Calu3 (cell line): ENCODE measurements at regions not wholly inside any gene's neighbourhood (a gene's known extent, or its start where the extent isn't known, plus 50 kb on each side); places are given as distances from the start of the nearest gene placed in this dataset.

Experiments
- BruUV-seq: library from RNA; stranded (reverse); fragments of 400-500 nt; replicated peaks from 2 replicates; lab custom pipeline; 2021; lab: Mats Ljungman, UMichigan
- CTCF ChIA-PET: fragments of 300-600 bp; sonication (Branson Sonifier 250); formaldehyde crosslinking; loops from one replicate; lab custom pipeline; 2022; ENCODE audit warnings: antibody characterized with exemption; lab: Charles Lee
- DNase-seq: peaks from one replicate; pipeline ENCODE4 v3.0.0; 2022
- H3K27ac Mint-ChIP-seq: one replicate; pipeline ENCODE4 v1.8.0; 2022; ENCODE audit warnings: mixed read lengths; ENCODE audit not compliant: unreplicated experiment
- H3K27me3 Mint-ChIP-seq: one replicate; pipeline ENCODE4 v1.8.0; 2022; ENCODE audit warnings: mixed read lengths; ENCODE audit not compliant: unreplicated experiment
- H3K36me3 Mint-ChIP-seq: one replicate; pipeline ENCODE4 v1.8.0; 2022; ENCODE audit warnings: mild to moderate bottlenecking, moderate library complexity, mixed read lengths; ENCODE audit not compliant: insufficient read depth, unreplicated experiment
- H3K4me1 Mint-ChIP-seq: one replicate; pipeline ENCODE4 v1.8.0; 2022; ENCODE audit warnings: mild to moderate bottlenecking, low read depth, mixed read lengths; ENCODE audit not compliant: unreplicated experiment
- H3K4me3 Mint-ChIP-seq: one replicate; pipeline ENCODE4 v1.8.0; 2022; ENCODE audit warnings: mild to moderate bottlenecking, low read depth, moderate library complexity, mixed read lengths; ENCODE audit not compliant: unreplicated experiment
- H3K9me3 Mint-ChIP-seq: one replicate; pipeline ENCODE4 v1.8.0; 2022; ENCODE audit warnings: low read depth, mixed read lengths; ENCODE audit not compliant: unreplicated experiment
- intact Hi-C: fragments of 100-400 bp; cut with micrococcal nuclease; formaldehyde crosslinking; loops from one replicate; pipeline ENCODE4 v1.10.0; 2022; ENCODE audit not compliant: unreplicated experiment
- TF ChIP-seq, protein P1 (sequence below): fragments of 200-600 bp; IDR thresholded peaks from one replicate; pipeline ENCODE4 v1.8.0; 2022; ENCODE audit warnings: antibody characterized with exemption; ENCODE audit not compliant: unreplicated experiment

DNA sequence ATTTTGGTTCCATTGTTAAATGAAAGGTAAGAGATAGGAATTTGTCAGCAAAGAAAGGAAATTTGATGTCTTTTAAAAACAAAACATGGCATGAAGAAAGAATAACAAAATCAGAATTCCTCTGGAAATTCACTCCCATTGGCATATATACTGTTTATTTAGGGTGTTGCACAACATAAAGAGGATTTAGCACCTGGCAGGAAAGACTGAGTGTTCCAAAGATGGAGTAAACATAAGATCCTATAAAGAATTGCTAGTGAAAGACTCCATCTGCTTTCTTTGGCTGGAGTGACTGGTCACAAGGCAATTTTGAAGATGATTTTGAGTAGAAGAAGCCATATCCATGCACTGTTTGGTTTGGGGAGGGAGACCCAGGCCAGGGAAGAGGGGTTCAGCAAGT lies 62.4 kb downstream of the CD24 start:
- BruUV-seq: no TSS peak
- TF ChIP-seq, protein P1, sequence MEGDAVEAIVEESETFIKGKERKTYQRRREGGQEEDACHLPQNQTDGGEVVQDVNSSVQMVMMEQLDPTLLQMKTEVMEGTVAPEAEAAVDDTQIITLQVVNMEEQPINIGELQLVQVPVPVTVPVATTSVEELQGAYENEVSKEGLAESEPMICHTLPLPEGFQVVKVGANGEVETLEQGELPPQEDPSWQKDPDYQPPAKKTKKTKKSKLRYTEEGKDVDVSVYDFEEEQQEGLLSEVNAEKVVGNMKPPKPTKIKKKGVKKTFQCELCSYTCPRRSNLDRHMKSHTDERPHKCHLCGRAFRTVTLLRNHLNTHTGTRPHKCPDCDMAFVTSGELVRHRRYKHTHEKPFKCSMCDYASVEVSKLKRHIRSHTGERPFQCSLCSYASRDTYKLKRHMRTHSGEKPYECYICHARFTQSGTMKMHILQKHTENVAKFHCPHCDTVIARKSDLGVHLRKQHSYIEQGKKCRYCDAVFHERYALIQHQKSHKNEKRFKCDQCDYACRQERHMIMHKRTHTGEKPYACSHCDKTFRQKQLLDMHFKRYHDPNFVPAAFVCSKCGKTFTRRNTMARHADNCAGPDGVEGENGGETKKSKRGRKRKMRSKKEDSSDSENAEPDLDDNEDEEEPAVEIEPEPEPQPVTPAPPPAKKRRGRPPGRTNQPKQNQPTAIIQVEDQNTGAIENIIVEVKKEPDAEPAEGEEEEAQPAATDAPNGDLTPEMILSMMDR: no peak
- Mint-ChIP-seq H3K27me3 (no peaks in the 10 kb centered on the region), H3K9me3 (no peaks in the 10 kb centered on the region), H3K36me3 (no peaks in the 10 kb centered on the region), H3K4me3 (no peak overlapping the region), H3K4me1 (peaks cover 35% of the 10 kb centered on the region), H3K27ac (no peak overlapping the region)
- CTCF ChIA-PET: no interaction called here
- DNase-seq: no peak
- intact Hi-C loops: loop anchor here (5.0 kb wide), 1 partner anchor 40 kb away; no protein-coding TSS in a partner anchor

DNA sequence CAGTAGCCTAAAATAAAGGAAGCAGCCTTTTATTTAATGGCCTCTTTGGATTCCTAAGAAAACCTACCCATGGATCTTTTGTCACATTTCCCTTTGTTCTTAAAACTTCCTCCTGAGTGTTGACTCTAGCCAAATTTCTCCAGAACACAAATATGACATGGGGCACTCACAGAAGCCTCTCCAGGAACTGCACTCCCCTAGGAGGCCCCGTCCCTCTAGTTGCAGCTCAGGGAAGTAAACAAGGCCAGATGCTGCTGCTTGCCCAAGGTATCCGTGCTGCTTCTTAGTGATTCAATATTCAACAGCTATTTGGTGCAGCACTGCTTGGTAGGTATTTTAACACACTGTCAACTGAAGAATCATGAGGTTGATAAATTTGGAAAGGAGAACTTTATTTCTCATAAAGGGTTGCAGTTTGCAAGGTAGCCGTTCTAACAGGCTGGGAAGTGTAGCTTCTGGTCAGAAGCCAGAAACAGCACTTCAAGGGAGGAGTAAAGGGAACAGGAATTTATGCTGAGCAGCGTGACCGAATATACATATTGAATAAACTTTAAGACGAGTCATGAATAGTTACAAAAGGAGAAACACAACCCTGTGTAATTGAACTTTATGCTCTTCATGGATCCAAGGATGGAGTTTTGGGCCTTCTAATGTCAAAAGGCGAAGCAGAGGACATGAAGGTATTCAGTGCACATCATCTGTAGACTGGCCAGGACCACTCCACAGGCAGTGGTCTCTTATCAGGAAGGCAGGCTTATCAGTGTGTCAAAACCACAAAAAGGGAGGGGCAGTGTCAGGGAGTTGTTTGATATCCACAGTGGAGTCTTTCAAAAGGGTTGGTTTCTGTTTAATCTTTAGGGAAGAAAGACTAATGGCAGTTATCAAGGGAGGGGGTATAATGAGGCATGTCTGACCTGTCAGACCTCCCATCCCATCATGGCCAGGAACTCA lies 63.3 kb downstream of the CD24 start:
- no peaks in the 10 kb centered on the region for H3K36me3 Mint-ChIP-seq
- TF ChIP-seq, protein P1: no peak
- H3K4me3 Mint-ChIP-seq: peak overlapping the region; percentile 34
- no peaks in the 10 kb centered on the region for H3K9me3 Mint-ChIP-seq
- CTCF ChIA-PET: interaction anchor here (0.6 kb wide), 2 partner anchors 11 to 292 kb away, joined by 5 to 19 read pairs; no protein-coding TSS in a partner anchor
- BruUV-seq: no TSS peak
- peaks cover 35% of the 10 kb centered on the region for H3K4me1 Mint-ChIP-seq
- no peaks in the 10 kb centered on the region for H3K27me3 Mint-ChIP-seq
- peak; percentile 39 for DNase-seq
- H3K27ac Mint-ChIP-seq: peak overlapping the region; percentile 59
- intact Hi-C loops: loop anchor here (5.0 kb wide), 1 partner anchor 39 kb away; no protein-coding TSS in a partner anchor

DNA sequence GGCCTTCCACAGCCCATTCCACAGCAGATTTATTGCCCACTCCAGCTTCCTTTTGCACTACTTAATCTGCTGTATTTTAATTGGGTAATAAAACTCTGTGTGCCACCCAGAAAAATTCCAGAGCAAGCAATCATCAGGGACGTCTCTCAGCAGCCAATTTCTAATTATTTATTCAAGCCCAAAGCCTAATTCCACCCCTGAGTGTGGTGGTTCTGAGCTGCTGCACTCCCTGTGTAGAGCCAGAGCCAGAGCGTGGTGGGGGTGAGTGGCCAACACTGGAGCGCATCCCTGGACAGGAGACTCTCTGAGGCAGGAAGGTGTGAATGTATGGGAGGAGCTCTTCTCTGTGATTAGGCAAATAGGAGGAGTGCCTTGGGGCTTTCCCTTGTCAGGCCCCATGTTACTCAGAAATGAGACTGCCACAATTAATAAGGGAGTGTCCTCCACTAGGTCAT lies 66.1 kb downstream of the CD24 start:
- TF ChIP-seq, protein P1: no peak
- no peaks in the 10 kb centered on the region for H3K36me3 Mint-ChIP-seq
- peaks cover 27% of the 10 kb centered on the region for H3K4me1 Mint-ChIP-seq
- BruUV-seq: no TSS peak
- H3K4me3 Mint-ChIP-seq: no peak overlapping the region
- H3K9me3 Mint-ChIP-seq: no peaks in the 10 kb centered on the region
- CTCF ChIA-PET: interaction anchor here (0.9 kb wide), 1 partner anchor 162 kb away, joined by 4 read pairs; no protein-coding TSS in a partner anchor
- peak; percentile 22 for DNase-seq
- H3K27ac Mint-ChIP-seq: no peak overlapping the region
- intact Hi-C loops: no loop called here
- no peaks in the 10 kb centered on the region for H3K27me3 Mint-ChIP-seq

DNA sequence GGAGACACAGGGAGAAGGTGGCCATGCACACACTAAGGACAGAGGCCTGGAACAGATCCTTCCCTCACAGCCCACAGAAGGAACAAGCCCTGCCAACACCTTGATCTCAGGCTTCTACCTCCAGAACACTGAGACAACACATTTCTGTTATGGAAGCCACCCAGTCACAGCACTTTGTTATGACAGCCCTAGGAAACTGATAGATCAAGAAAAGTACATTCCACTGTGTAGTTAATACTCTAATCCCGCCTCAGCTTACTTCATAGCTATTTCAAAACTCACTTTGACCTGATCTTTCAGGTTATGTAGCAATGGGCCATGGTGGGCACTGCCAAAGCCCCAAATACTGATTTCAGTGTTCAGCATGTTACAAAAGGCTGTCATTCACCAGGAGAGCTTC lies 66.8 kb downstream of the CD24 start:
- Mint-ChIP-seq H3K27me3 (no peaks in the 10 kb centered on the region), H3K36me3 (no peaks in the 10 kb centered on the region), H3K4me3 (no peak overlapping the region), H3K27ac (no peak overlapping the region), H3K4me1 (peaks cover 20% of the 10 kb centered on the region), H3K9me3 (no peaks in the 10 kb centered on the region)
- TF ChIP-seq, protein P1: no peak
- BruUV-seq: no TSS peak
- intact Hi-C loops: no loop called here
- no peak for DNase-seq
- CTCF ChIA-PET: interaction anchor here (0.9 kb wide), 1 partner anchor 162 kb away, joined by 4 read pairs; no protein-coding TSS in a partner anchor
